ENCODE measurements at regions not wholly inside any gene's neighbourhood (a gene's known extent, or its start where the extent isn't known, plus 50 kb on each side); places are given as distances from the start of the nearest gene placed in this dataset.

GRCh38 chrX:88982933-88983332, 235.9 kb downstream of the CPXCR1 start:
- no peaks in the 10 kb centered on the region for H3K4me1 ChIP-seq (ENCODE audit: low read depth)

GRCh38 chrX:88988796-88989195, 241.8 kb downstream of the CPXCR1 start:
- intact Hi-C loops (cut with DNase I, micrococcal nuclease), result no loop called here
- Histone ChIP-seq H3K9me3 (no peaks in the 10 kb centered on the region), H3K4me3 (no peak overlapping the region), H3K4me1 (ENCODE audit: low read depth) (no peaks in the 10 kb centered on the region), H3K36me3 (ENCODE audit: low read depth) (no peaks in the 10 kb centered on the region)
- ATAC-seq (no peak), DNase-seq (no peak)
- no peak for TF ChIP-seq CTCF (IDR thresholded peaks at IDR 0.05)

More at GRCh38 chrX:88982933-88983332, 235.9 kb downstream of the CPXCR1 start:
- ATAC-seq (no peak), DNase-seq (no peak)
- intact Hi-C loops (cut with DNase I, micrococcal nuclease), result no loop called here
- H3K9me3 ChIP-seq, result peaks cover 3% of the 10 kb centered on the region
- H3K4me3 ChIP-seq, result no peak overlapping the region
- TF ChIP-seq CTCF (IDR thresholded peaks at IDR 0.05), result no peak
- no peaks in the 10 kb centered on the region for H3K36me3 ChIP-seq (ENCODE audit: low read depth)

- intact Hi-C loops (cut with DNase I, micrococcal nuclease), result no loop called here
- Histone ChIP-seq H3K4me1 (ENCODE audit: low read depth) (no peaks in the 10 kb centered on the region), H3K9me3 (no peaks in the 10 kb centered on the region), H3K36me3 (ENCODE audit: low read depth) (no peaks in the 10 kb centered on the region), H3K4me3 (no peak overlapping the region)
- DNase-seq (no peak), ATAC-seq (no peak)
- TF ChIP-seq CTCF (IDR thresholded peaks at IDR 0.05), result no peak
Observed at GRCh38 chrX:88990882-88991582, 244.0 kb downstream of the CPXCR1 start.

GRCh38 chrX:88991583-88992132, 244.6 kb downstream of the CPXCR1 start:
- no peak for DNase-seq
- no peaks in the 10 kb centered on the region for H3K36me3 ChIP-seq (ENCODE audit: low read depth)
- H3K4me3 ChIP-seq, result no peak overlapping the region
- no peak for ATAC-seq
- H3K4me1 ChIP-seq (ENCODE audit: low read depth), result no peaks in the 10 kb centered on the region
- no peak for TF ChIP-seq CTCF (IDR thresholded peaks at IDR 0.05)
- intact Hi-C loops (cut with DNase I, micrococcal nuclease), result no loop called here
- no peaks in the 10 kb centered on the region for H3K9me3 ChIP-seq

- Histone ChIP-seq H3K36me3 (ENCODE audit: low read depth) (no peaks in the 10 kb centered on the region), H3K9me3 (peaks cover 7% of the 10 kb centered on the region), H3K4me1 (ENCODE audit: low read depth) (no peaks in the 10 kb centered on the region), H3K4me3 (no peak overlapping the region)
- intact Hi-C loops (cut with DNase I, micrococcal nuclease), result no loop called here
- ATAC-seq (no peak), DNase-seq (no peak)
- no peak for TF ChIP-seq CTCF (IDR thresholded peaks at IDR 0.05)
Observed at GRCh38 chrX:89021964-89022363, 274.9 kb downstream of the CPXCR1 start.

Measured in mucosa of descending colon (tissue), 3 donors.